H1 (cell line): ENCODE measurements at regions not wholly inside any gene's neighbourhood (a gene's known extent, or its start where the extent isn't known, plus 50 kb on each side); places are given as distances from the start of the nearest gene placed in this dataset.

ENCODE experiments used
- CTCF ChIA-PET: fragments of 300-600 bp; sonication (Branson Sonifier 250); formaldehyde crosslinking; loops from one replicate; lab custom pipeline; 2021; ENCODE audit not compliant: partially characterized antibody; lab: Charles Lee
- POLR2A ChIA-PET: fragments of 300-600 bp; sonication (Branson Sonifier 250); formaldehyde crosslinking; loops from one replicate; lab custom pipeline; 2021; ENCODE audit warnings: inconsistent platforms; ENCODE audit not compliant: partially characterized antibody; lab: Charles Lee
- DNase-seq, 2 experiments: peaks; one replicate each; pipeline versions ENCODE4 v3.0.0 to v3.0.0-alpha.2; 2010 to 2022; ENCODE audit warnings: low spot score in 2 of 2, low read depth in 1 of 2, mixed read lengths in 1 of 2
- FAIRE-seq: peaks from 2 replicates; lab custom pipeline; 2011; peaks lifted over from hg19 to GRCh38; lab: Jason Lieb, UNC
- H2AFZ ChIP-seq: 2 replicates; pipeline ENCODE4 v1.8.1; 2012; ENCODE audit warnings: low read length, inconsistent platforms
- H2AK5ac ChIP-seq: 2 replicates; pipeline ENCODE4 v1.6.1; 2013; ENCODE audit warnings: low read depth, low read length
- H2BK120ac ChIP-seq: replicated peaks from 2 replicates; pipeline ENCODE3; 2013; ENCODE audit warnings: low read depth, low read length, inconsistent platforms
- H2BK12ac ChIP-seq: 2 replicates; pipeline ENCODE4 v1.6.1; 2013; ENCODE audit warnings: low read depth, low read length
- H2BK15ac ChIP-seq: 2 replicates; pipeline ENCODE4 v1.6.1; 2013; ENCODE audit warnings: low read length
- H2BK20ac ChIP-seq: 2 replicates; pipeline ENCODE4 v1.6.1; 2013; ENCODE audit warnings: low read length
- H2BK5ac ChIP-seq: 2 replicates; pipeline ENCODE4 v1.6.1; 2013; ENCODE audit warnings: low read depth, low read length
- H3K14ac ChIP-seq: 2 replicates; pipeline ENCODE4 v1.6.1; 2013; ENCODE audit warnings: inconsistent platforms; ENCODE audit not compliant: insufficient read length
- H3K18ac ChIP-seq: 2 replicates; pipeline ENCODE4 v1.6.1; 2013; ENCODE audit warnings: low read length; ENCODE audit errors: extremely low read depth
- H3K23ac ChIP-seq: 2 replicates; pipeline ENCODE4 v1.6.1; 2013; ENCODE audit warnings: inconsistent platforms; ENCODE audit not compliant: insufficient read length
- H3K23me2 ChIP-seq: 2 replicates; pipeline ENCODE4 v1.6.1; 2013; ENCODE audit warnings: low read depth, low read length
- H3K27ac ChIP-seq: 2 replicates; pipeline ENCODE4 v1.6.1; 2011; ENCODE audit warnings: low read depth, low read length, inconsistent platforms
- H3K27me3 ChIP-seq, 4 experiments: replicated peaks in 1 of 4; 1 replicate in 1 of 4; 2 replicates in 3 of 4; pipeline versions ENCODE4 v1.6.1 to v1.8.1; 2011 to 2013; ENCODE audit warnings: low read length in 3 of 4, mild to moderate bottlenecking in 3 of 4, inconsistent platforms in 2 of 4, mixed read lengths in 2 of 4, moderate library complexity in 1 of 4; ENCODE audit not compliant: control insufficient read depth in 3 of 4, insufficient read depth in 3 of 4; ENCODE audit errors: extremely low read depth in 1 of 4
- H3K36me3 ChIP-seq, 4 experiments: 2 replicates each; pipeline versions ENCODE4 v1.6.1 to v1.8.1; 2011 to 2013; ENCODE audit warnings: mild to moderate bottlenecking in 4 of 4, low read length in 3 of 4, moderate library complexity in 2 of 4, control low read depth in 1 of 4, inconsistent platforms in 1 of 4; ENCODE audit not compliant: insufficient read depth in 4 of 4, control insufficient read depth in 2 of 4
- H3K4ac ChIP-seq: replicated peaks from 2 replicates; pipeline ENCODE3; 2013; ENCODE audit warnings: low read length, low read depth, mixed read lengths, inconsistent platforms; ENCODE audit not compliant: insufficient read length
- H3K4me1 ChIP-seq, 4 experiments: replicated peaks in 1 of 4; 1 replicate in 1 of 4; 2 replicates in 3 of 4; pipeline versions ENCODE4 v1.6.1 to v1.8.1; 2011 to 2013; ENCODE audit warnings: low read length in 3 of 4, inconsistent platforms in 2 of 4, mixed read lengths in 1 of 4; ENCODE audit not compliant: insufficient read depth in 4 of 4, control insufficient read depth in 3 of 4
- H3K4me2 ChIP-seq, 2 experiments: 2 replicates each; pipeline versions ENCODE4 v1.6.1 to v1.8.1; 2011 to 2013; ENCODE audit warnings: low read depth in 2 of 2, low read length in 2 of 2, control low read depth in 1 of 2, inconsistent platforms in 1 of 2, mild to moderate bottlenecking in 1 of 2; ENCODE audit not compliant: insufficient read depth in 1 of 2
- H3K4me3 ChIP-seq, 4 experiments: fragments of 200-600, 300-600 bp in 1 of 4; sonication (generic), shearing (Covaris generic), sonication (Bioruptor Twin) in 1 of 4; 2 replicates each; pipeline versions ENCODE4 v1.5.1 to v1.8.1; 2011 to 2016; ENCODE audit warnings: low read length in 4 of 4, low read depth in 3 of 4, control low read depth in 2 of 4, inconsistent platforms in 2 of 4, mild to moderate bottlenecking in 2 of 4, mixed read lengths in 1 of 4, moderate library complexity in 1 of 4; ENCODE audit not compliant: insufficient read depth in 2 of 4; ENCODE audit errors: extremely low read depth in 1 of 4
- H3K56ac ChIP-seq: replicated peaks from 2 replicates; pipeline ENCODE3; 2013; ENCODE audit warnings: low read depth, mild to moderate bottlenecking, mixed read lengths, low read length, inconsistent platforms; ENCODE audit not compliant: insufficient read length
- H3K79me1 ChIP-seq: 2 replicates; pipeline ENCODE4 v1.6.1; 2013; ENCODE audit warnings: low read depth, low read length, control low read depth
- H3K79me2 ChIP-seq, 2 experiments: 2 replicates each; pipeline versions ENCODE4 v1.6.1 to v1.8.1; 2012 to 2013; ENCODE audit warnings: low read length in 2 of 2, mild to moderate bottlenecking in 2 of 2, inconsistent platforms in 1 of 2; ENCODE audit not compliant: insufficient read depth in 2 of 2, control insufficient read depth in 1 of 2
- H3K9ac ChIP-seq, 4 experiments: replicated peaks in 1 of 4; 1 replicate in 1 of 4; 2 replicates in 3 of 4; pipeline versions ENCODE4 v1.6.1 to v1.8.1; 2011 to 2013; ENCODE audit warnings: low read depth in 3 of 4, low read length in 3 of 4, control low read depth in 2 of 4, mild to moderate bottlenecking in 2 of 4, moderate library complexity in 2 of 4, inconsistent platforms in 1 of 4; ENCODE audit errors: extremely low read depth in 1 of 4
- H3K9me3 ChIP-seq, 2 experiments: 2 replicates each; pipeline versions ENCODE4 v1.6.1 to v1.8.1; 2012 to 2013; ENCODE audit warnings: mild to moderate bottlenecking in 2 of 2, moderate library complexity in 2 of 2, control low read depth in 1 of 2, inconsistent platforms in 1 of 2, low read depth in 1 of 2, low read length in 1 of 2, mixed read lengths in 1 of 2; ENCODE audit not compliant: insufficient read depth in 2 of 2
- H4K20me1 ChIP-seq, 2 experiments: replicated peaks in 1 of 2; 2 replicates each; pipeline versions ENCODE3 to v1.8.1; 2011 to 2013; ENCODE audit warnings: inconsistent platforms in 2 of 2, low read length in 2 of 2, mild to moderate bottlenecking in 1 of 2; ENCODE audit not compliant: insufficient read depth in 2 of 2, control insufficient read depth in 1 of 2
- H4K5ac ChIP-seq: 2 replicates; pipeline ENCODE4 v1.6.1; 2013; ENCODE audit warnings: low read length, low read depth, mixed read lengths, inconsistent platforms; ENCODE audit not compliant: insufficient read length
- H4K8ac ChIP-seq: 2 replicates; pipeline ENCODE4 v1.8.0; 2013; ENCODE audit warnings: mild to moderate bottlenecking, moderate library complexity, low read length, inconsistent platforms; ENCODE audit not compliant: insufficient read depth; ENCODE audit errors: extremely low read depth
- H4K91ac ChIP-seq: replicated peaks from 2 replicates; pipeline ENCODE3; 2013; ENCODE audit warnings: low read length, mixed read lengths, inconsistent platforms; ENCODE audit not compliant: insufficient read length
- ATF2 ChIP-seq: IDR thresholded peaks from 2 replicates; pipeline ENCODE4 v1.6.1; 2012; ENCODE audit warnings: low read length, inconsistent platforms
- CBX5 ChIP-seq: fragments of 300-800, 300-1000 bp; sonication (generic); IDR thresholded peaks from 2 replicates; pipeline ENCODE4 v1.7.1; 2016; ENCODE audit warnings: antibody characterized with exemption, low read length, low read depth
- CHD2 ChIP-seq: IDR thresholded peaks from 2 replicates; pipeline ENCODE4 v1.6.1; 2012; ENCODE audit warnings: low read length, improper control_type of control experiment
- CTCF ChIP-seq, 3 experiments: IDR thresholded peaks; 1 replicate in 2 of 3; 2 replicates in 1 of 3; pipeline versions ENCODE4 v1.5.1 to v1.6.1; 2011; ENCODE audit warnings: low read length in 3 of 3, mild to moderate bottlenecking in 3 of 3, inconsistent platforms in 2 of 3, low read depth in 1 of 3, moderate library complexity in 1 of 3; ENCODE audit not compliant: insufficient read depth in 1 of 3; ENCODE audit errors: control extremely low read depth in 1 of 3
- EGR1 ChIP-seq: IDR thresholded peaks from 2 replicates; pipeline ENCODE4 v1.6.1; 2011; ENCODE audit warnings: low read depth, low read length, borderline replicate concordance
- HDAC6 ChIP-seq: IDR thresholded peaks from one replicate; pipeline ENCODE4 v1.7.1; 2012; ENCODE audit warnings: low read depth, mild to moderate bottlenecking, inconsistent platforms, low read length, moderate library complexity
- MAFK ChIP-seq: IDR thresholded peaks from 2 replicates; pipeline ENCODE4 v1.6.1; 2012; ENCODE audit warnings: low read depth, mild to moderate bottlenecking, improper control_type of control experiment, low read length
- POLR2A ChIP-seq, 2 experiments: IDR thresholded peaks; 1 replicate in 1 of 2; 2 replicates in 1 of 2; pipeline ENCODE4 v1.6.1; 2011; ENCODE audit warnings: low read depth in 2 of 2, low read length in 2 of 2, mild to moderate bottlenecking in 2 of 2; ENCODE audit errors: control extremely low read depth in 1 of 2
- RAD21 ChIP-seq, 2 experiments: IDR thresholded peaks in 1 of 2; conservative IDR thresholded peaks in 1 of 2; 2 replicates each; pipeline ENCODE4 v1.6.1; 2011; ENCODE audit warnings: low read depth in 2 of 2, low read length in 2 of 2, improper control_type of control experiment in 1 of 2, inconsistent platforms in 1 of 2, mild to moderate bottlenecking in 1 of 2, moderate library complexity in 1 of 2
- RFX5 ChIP-seq: IDR thresholded peaks from 2 replicates; pipeline ENCODE4 v1.6.1; 2011; ENCODE audit warnings: low read depth, low read length, improper control_type of control experiment, borderline replicate concordance
- SIN3A ChIP-seq, 2 experiments: IDR thresholded peaks in 1 of 2; conservative IDR thresholded peaks in 1 of 2; 2 replicates each; pipeline ENCODE4 v1.6.1; 2011 to 2012; ENCODE audit warnings: low read length in 2 of 2, improper control_type of control experiment in 1 of 2, low read depth in 1 of 2, mild to moderate bottlenecking in 1 of 2
- WGBS, 2 experiments: shearing (Covaris generic) in 1 of 2; methylation state at CpG; one replicate each; pipeline versions ENCODE4 v1.1.6 to v1.1.7; 2013 to 2015; ENCODE audit warnings: low lambda C conversion rate in 2 of 2, mixed read lengths in 2 of 2, inconsistent platforms in 1 of 2, low coverage in 1 of 2, missing lambda C conversion rate in 1 of 2; ENCODE audit not compliant: insufficient replicate concordance in 2 of 2, insufficient coverage in 1 of 2, insufficient read length in 1 of 2; ENCODE audit errors: extremely low coverage in 1 of 2, missing lambda C conversion rate in 1 of 2; 5-methylcytosine and 5-hydroxymethylcytosine counted together

GRCh38 chr2:62643100-62643471, 62.4 kb upstream of the EHBP1 start:
- Histone ChIP-seq H2BK5ac (no peak overlapping the region), H2BK15ac (no peak overlapping the region), H2BK20ac (no peak overlapping the region), H2AK5ac (no peak overlapping the region), H3K9me3 (no peaks in the 10 kb centered on the region; a peak in 1 of 4 replicates), H3K23me2 (no peaks in the 10 kb centered on the region), H3K18ac (no peak overlapping the region), H4K5ac (no peak overlapping the region), H3K23ac (no peak overlapping the region), H3K9ac (no peak overlapping the region), H3K56ac (no peak overlapping the region), H3K27ac (no peak overlapping the region), H2BK12ac (no peak overlapping the region), H3K79me1 (no peaks in the 10 kb centered on the region), H3K36me3 (no peaks in the 10 kb centered on the region), H4K91ac (no peak overlapping the region), H3K27me3 (no peaks in the 10 kb centered on the region), H2AFZ (peak overlapping the region; percentile 73; the same call in 1 of the 2 replicates), H2BK120ac (no peak overlapping the region), H3K79me2 (no peaks in the 10 kb centered on the region), H4K20me1 (no peaks in the 10 kb centered on the region), H3K4me2 (no peak overlapping the region), H3K14ac (no peak overlapping the region), H3K4me1 (no peaks in the 10 kb centered on the region), H3K4me3 (no peak overlapping the region), H4K8ac (no peak overlapping the region), H3K4ac (no peak overlapping the region)
- 66% methylated on average over 4 of the region's 4 CpGs; no CpG with 5 or more reads in 1 of the 2 experiments for WGBS, 2 experiments
- DNase-seq (no peak), FAIRE-seq (no peak)
- ChIA-PET POLR2A (no interaction called here), CTCF (no interaction called here)
- TF ChIP-seq POLR2A (IDR thresholded peaks at IDR 0.05; ENCODE audit: control extremely low read depth in 1 of 2, low read depth in 2 of 2, low read length in 2 of 2) (no peak), CBX5 (no peak), ATF2 (no peak), RFX5 (no peak), SIN3A (conservative IDR thresholded peaks at IDR 0.05 in 1 of 2, IDR thresholded peaks at IDR 0.05 in 1 of 2; ENCODE audit: low read depth in 1 of 2, low read length in 2 of 2) (no peak), RAD21 (IDR thresholded peaks at IDR 0.05 in 1 of 2, conservative IDR thresholded peaks at IDR 0.05 in 1 of 2; ENCODE audit: low read depth in 2 of 2, low read length in 2 of 2) (no peak), MAFK (no peak), HDAC6 (no peak), CHD2 (no peak), CTCF (IDR thresholded peaks at IDR 0.05; ENCODE audit: control extremely low read depth in 1 of 3, insufficient read depth in 1 of 3, low read depth in 1 of 3, low read length in 3 of 3) (no peak), EGR1 (no peak)
